Smooth muscle cell (in vitro differentiated cells): ENCODE measurements at regions not wholly inside any gene's neighbourhood (a gene's known extent, or its start where the extent isn't known, plus 50 kb on each side); places are given as distances from the start of the nearest gene placed in this dataset.

Experiments used
- DNase-seq: peaks from one replicate; lab custom pipeline; 2025; ENCODE audit not compliant: unreplicated experiment; lab: John Stamatoyannopoulos, UW
- H2AFZ ChIP-seq: fragments of 200-600 bp; sonication (generic); 2 replicates; pipeline ENCODE4 v1.6.0; 2016; ENCODE audit warnings: antibody characterized with exemption, low read depth, mild to moderate bottlenecking
- H3F3A ChIP-seq: fragments of 200-600 bp; sonication (generic); 2 replicates; pipeline ENCODE4 v1.6.0; 2017; ENCODE audit warnings: antibody characterized with exemption, low read depth
- H3K27ac ChIP-seq: fragments of 200-600 bp; sonication (generic); 2 replicates; pipeline ENCODE4 v1.5.1; 2016; ENCODE audit warnings: low read depth, mild to moderate bottlenecking
- H3K27me3 ChIP-seq: fragments of 200-600 bp; sonication (generic); 2 replicates; pipeline ENCODE4 v1.6.1; 2016; ENCODE audit warnings: low read depth, mild to moderate bottlenecking
- H3K36me3 ChIP-seq: fragments of 200-600 bp; sonication (generic); 2 replicates; pipeline ENCODE4 v1.5.1; 2016; ENCODE audit warnings: low read depth
- H3K4me1 ChIP-seq: fragments of 200-600 bp; sonication (generic); 2 replicates; pipeline ENCODE4 v1.5.1; 2016; ENCODE audit warnings: low read depth
- H3K4me2 ChIP-seq: fragments of 200-600 bp; sonication (generic); 2 replicates; pipeline ENCODE4 v1.6.0; 2016; ENCODE audit warnings: mild to moderate bottlenecking
- H3K4me3 ChIP-seq: fragments of 200-600 bp; sonication (generic); 2 replicates; pipeline ENCODE4 v1.5.1; 2016; ENCODE audit warnings: mild to moderate bottlenecking
- H3K79me2 ChIP-seq: fragments of 200-600 bp; sonication (generic); 2 replicates; pipeline ENCODE4 v1.6.0; 2016; ENCODE audit warnings: low read depth, mild to moderate bottlenecking
- H3K9ac ChIP-seq: fragments of 200-600 bp; sonication (generic); 2 replicates; pipeline ENCODE4 v1.6.0; 2016; ENCODE audit warnings: low read depth
- H3K9me3 ChIP-seq: fragments of 200-600 bp; sonication (generic); replicated peaks from 2 replicates; pipeline ENCODE4 v1.5.1; 2016; ENCODE audit warnings: low read depth
- H4K20me1 ChIP-seq: fragments of 200-600 bp; sonication (generic); 2 replicates; pipeline ENCODE4 v1.6.0; 2016; ENCODE audit warnings: low read depth
- CTCF ChIP-seq: fragments of 200-600 bp; sonication (generic); IDR thresholded peaks from 2 replicates; pipeline ENCODE4 v1.5.1; 2017; ENCODE audit warnings: borderline replicate concordance, mild to moderate bottlenecking, antibody characterized with exemption; ENCODE audit not compliant: insufficient read depth, poor library complexity, severe bottlenecking
- WGBS: methylation state at CpG from one replicate; pipeline ENCODE4 v1.1.7; 2016; ENCODE audit warnings: low lambda C conversion rate; 5-methylcytosine and 5-hydroxymethylcytosine counted together

GRCh38 chr20:11234608-11235007, 560.8 kb upstream of the JAG1 start:
- no peaks in the 10 kb centered on the region for H3K79me2 ChIP-seq
- peak overlapping the region; percentile 30 for H3K9ac ChIP-seq
- H3K4me1 ChIP-seq = peaks cover 29% of the 10 kb centered on the region
- H3K4me2 ChIP-seq = peak overlapping the region; percentile 40
- no peak overlapping the region for H3K4me3 ChIP-seq
- peaks cover 15% of the 10 kb centered on the region for H3F3A ChIP-seq
- TF ChIP-seq CTCF = no peak
- no peaks in the 10 kb centered on the region for H3K9me3 ChIP-seq
- peak overlapping the region; percentile 78 for H2AFZ ChIP-seq
- H3K36me3 ChIP-seq = no peaks in the 10 kb centered on the region
- WGBS = 18% methylated on average over 1 of the region's 1 CpG
- no peak for DNase-seq
- no peaks in the 10 kb centered on the region for H3K27me3 ChIP-seq
- peak overlapping the region; percentile 73 for H3K27ac ChIP-seq
- no peaks in the 10 kb centered on the region for H4K20me1 ChIP-seq

- Histone ChIP-seq H3K9ac (peak overlapping the region; percentile 30), H3K79me2 (no peaks in the 10 kb centered on the region), H3K4me2 (peak overlapping the region; percentile 40), H3F3A (peaks cover 15% of the 10 kb centered on the region), H3K9me3 (no peaks in the 10 kb centered on the region), H3K27me3 (no peaks in the 10 kb centered on the region), H4K20me1 (no peaks in the 10 kb centered on the region), H3K36me3 (no peaks in the 10 kb centered on the region), H3K4me3 (no peak overlapping the region), H2AFZ (peak overlapping the region; percentile 78), H3K27ac (peak overlapping the region; percentile 73), H3K4me1 (peaks cover 26% of the 10 kb centered on the region)
- whole genome bisulfite sequencing = 25% methylated on average over 3 of the region's 3 CpGs
- DNase-seq = no peak
- TF ChIP-seq CTCF = no peak
These were observed 561.3 kb upstream of the JAG1 start for GRCh38 chr20:11235058-11235457.

GRCh38 chr20:11242320-11242719, 568.5 kb upstream of the JAG1 start:
- DNase-seq = no peak
- Histone ChIP-seq H2AFZ (no peak overlapping the region), H3K79me2 (no peaks in the 10 kb centered on the region), H3K4me1 (peaks cover 5% of the 10 kb centered on the region), H3K27me3 (no peaks in the 10 kb centered on the region), H3K27ac (no peak overlapping the region), H3K9ac (no peak overlapping the region), H3K36me3 (no peaks in the 10 kb centered on the region), H3K4me3 (no peak overlapping the region), H4K20me1 (no peaks in the 10 kb centered on the region), H3K9me3 (no peaks in the 10 kb centered on the region), H3K4me2 (no peak overlapping the region), H3F3A (no peaks in the 10 kb centered on the region)
- WGBS = 97% methylated on average over 2 of the region's 2 CpGs
- TF ChIP-seq CTCF = no peak

- no peaks in the 10 kb centered on the region for H4K20me1 ChIP-seq
- H3K4me3 ChIP-seq = no peak overlapping the region
- no peak overlapping the region for H3K9ac ChIP-seq
- no peaks in the 10 kb centered on the region for H3K79me2 ChIP-seq
- H3K27ac ChIP-seq = no peak overlapping the region
- TF ChIP-seq CTCF = no peak
- H3K4me1 ChIP-seq = peaks cover 33% of the 10 kb centered on the region
- DNase-seq = no peak
- no peaks in the 10 kb centered on the region for H3K9me3 ChIP-seq
- H2AFZ ChIP-seq = no peak overlapping the region
- no peaks in the 10 kb centered on the region for H3K36me3 ChIP-seq
- no peaks in the 10 kb centered on the region for H3K27me3 ChIP-seq
- H3F3A ChIP-seq = no peaks in the 10 kb centered on the region
- no peak overlapping the region for H3K4me2 ChIP-seq
These were observed 571.6 kb upstream of the JAG1 start for GRCh38 chr20:11245431-11245830.
